ENCODE measurements at regions not wholly inside any gene's neighbourhood (a gene's known extent, or its start where the extent isn't known, plus 50 kb on each side); places are given as distances from the start of the nearest gene placed in this dataset.

DNA sequence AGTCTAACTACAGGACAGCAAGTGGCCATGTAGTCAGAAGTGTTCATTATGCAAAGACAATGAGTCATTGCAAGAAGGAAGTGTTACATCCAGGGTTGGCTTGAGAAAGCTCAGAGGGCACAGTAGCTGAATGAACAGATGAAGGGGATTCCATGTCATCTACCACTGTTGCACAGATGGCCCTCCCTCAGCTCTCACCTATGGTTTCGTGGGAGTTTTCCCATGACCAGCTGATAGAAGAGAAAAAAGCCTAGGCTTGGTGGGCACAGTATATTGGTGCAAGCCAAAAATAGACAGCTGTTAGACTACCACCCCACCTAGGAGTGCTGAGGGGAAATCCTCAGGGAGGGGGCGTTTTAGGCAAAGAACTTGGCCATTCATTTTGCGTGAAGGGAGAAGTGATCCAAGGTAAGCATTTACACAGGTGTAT is 217.0 kb downstream of the DMRT2 start:
- no peak for DNase-seq (ENCODE audit: low spot score)

DNA sequence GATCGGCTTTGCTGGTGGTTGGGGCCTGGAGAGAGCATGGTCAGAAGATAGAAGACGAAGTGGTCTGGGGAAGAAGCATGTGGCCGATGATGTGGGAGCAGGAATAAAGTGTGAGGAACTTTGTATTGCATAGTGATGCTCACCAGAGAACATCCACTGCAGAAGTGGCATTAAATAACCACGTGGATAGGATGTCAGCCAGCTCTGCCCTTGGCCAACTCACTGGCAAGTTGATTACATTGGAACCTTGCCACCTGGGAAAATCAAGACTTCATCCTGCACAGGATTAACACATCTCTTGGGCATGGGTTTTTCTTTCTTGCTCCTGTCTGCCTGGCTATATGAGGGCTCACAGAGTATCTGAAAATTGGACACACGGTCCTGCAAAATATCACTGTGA is 217.4 kb downstream of the DMRT2 start:
- DNase-seq (ENCODE audit: low spot score): no peak

GRCh38 chr9:1269533-1270315 is 219.6 kb downstream of the DMRT2 start:
- no peak for DNase-seq (ENCODE audit: low spot score)

GRCh38 chr9:1271367-1271766 is 221.2 kb downstream of the DMRT2 start:
- no peak for DNase-seq (ENCODE audit: low spot score)

DNA sequence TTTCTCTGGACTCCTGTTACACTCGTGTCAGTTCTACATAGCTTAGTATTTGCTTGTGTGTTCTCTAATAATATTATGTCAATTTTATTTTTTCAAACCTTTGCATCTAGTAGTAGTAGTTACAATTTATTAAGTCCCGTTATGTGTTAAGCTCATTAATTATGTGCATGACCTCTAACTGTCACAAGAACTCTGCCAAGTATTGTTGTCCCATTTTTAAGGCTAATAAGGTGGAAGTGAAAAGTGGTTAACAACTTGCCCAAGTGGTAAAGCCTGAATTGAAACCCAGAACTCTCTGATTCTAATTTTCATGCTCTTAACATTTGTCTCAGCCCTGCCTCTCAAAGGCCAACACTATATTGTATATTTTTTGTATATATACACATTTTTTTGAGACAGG is 221.6 kb downstream of the DMRT2 start:
- no peak for DNase-seq (ENCODE audit: low spot score)

- no peak for DNase-seq (ENCODE audit: low spot score)
Observed at GRCh38 chr9:1272488-1272887, 222.3 kb downstream of the DMRT2 start.

GRCh38 chr9:1273859-1274258 is 223.7 kb downstream of the DMRT2 start:
- DNase-seq (ENCODE audit: low spot score): no peak

DNA sequence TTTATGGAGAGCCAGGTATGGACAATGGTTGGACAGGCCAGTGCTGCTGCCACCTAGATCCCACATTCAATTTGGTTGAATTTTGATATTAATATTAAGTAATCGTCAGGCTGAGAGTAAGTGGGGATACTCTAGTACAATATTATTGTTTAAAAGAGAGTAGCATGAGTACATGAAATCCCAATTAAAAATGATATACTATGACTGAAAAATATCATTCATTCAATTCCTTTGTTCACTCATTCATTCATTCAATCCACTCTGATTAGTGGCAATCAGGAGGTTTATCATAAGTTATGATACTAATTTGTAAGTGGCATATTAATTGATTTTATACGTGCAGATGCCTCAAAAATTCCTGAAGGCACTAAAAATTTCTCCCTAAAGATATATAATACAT is 224.2 kb downstream of the DMRT2 start:
- DNase-seq (ENCODE audit: low spot score): no peak

GRCh38 chr9:1276474-1276873 is 226.3 kb downstream of the DMRT2 start:
- DNase-seq (ENCODE audit: low spot score): no peak

DNA sequence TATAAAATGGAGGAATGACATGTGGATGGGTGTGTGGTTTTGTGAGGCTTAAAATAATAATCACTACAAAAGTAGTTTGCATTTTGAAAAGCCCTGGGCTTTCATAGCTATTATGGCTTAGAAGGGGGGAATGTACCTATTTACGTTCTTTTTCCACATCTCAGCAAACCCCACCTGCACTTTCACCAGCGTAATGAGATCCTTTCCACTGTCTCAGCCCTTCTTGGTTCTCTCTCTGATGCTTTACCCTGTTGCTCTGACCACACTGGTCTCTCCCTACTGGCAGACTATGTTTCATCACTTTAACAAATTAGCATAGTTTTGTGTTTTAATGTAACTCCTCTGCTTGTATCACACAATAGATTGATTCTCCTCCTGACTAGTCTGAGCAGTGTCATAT is 234.6 kb downstream of the DMRT2 start:
- no peak for DNase-seq (ENCODE audit: low spot score)

GRCh38 chr9:1285526-1285925 is 235.4 kb downstream of the DMRT2 start:
- no peak for DNase-seq (ENCODE audit: low spot score)

DNA sequence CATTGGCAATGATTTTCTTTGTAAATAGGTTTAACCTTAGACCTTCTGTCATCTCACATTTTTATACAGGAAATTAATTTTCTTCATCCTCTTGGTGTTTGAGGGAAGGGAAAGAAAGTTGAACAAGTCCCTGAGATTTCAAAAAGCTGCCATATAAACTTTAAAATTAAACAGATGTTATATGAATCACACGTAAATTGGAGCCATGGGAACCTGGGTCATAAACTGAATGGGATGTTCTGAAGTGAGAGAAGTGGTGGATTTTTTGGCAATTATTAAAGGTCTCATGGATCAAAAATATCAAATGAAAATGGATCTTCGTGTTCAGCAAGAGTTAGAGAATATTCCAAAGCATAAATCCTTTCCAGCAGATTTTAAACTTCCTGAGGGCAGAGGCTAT is 242.2 kb downstream of the DMRT2 start:
- no peak for DNase-seq (ENCODE audit: low spot score)

DNA sequence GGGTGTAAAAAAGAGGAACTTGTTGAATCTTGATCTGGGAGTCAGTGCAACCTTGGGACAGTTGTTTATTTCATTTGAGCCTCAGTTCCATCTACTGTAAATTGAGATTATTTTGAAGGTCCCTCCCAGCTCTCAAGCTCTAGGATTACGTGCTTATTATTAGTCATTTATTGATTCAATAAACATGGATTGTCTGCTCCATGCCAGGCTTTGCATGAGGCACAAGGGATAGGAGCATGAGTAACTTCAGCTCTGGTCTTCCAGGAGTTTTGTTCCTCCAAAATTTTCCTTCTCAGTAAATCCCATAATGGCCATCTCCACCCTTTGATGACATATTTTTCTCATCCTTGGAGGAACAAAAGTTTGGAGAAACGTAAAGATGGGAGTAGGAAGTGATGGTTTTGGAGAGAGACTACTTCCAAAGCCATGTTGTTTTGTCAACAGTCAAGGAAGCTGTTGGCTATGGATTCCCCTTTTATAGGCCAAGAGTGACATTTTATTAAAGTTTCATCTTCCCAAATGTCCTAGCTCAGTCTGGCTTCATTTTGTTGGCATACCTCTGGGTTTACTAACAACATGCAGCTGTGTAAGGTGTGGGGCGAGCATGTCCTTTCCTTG is 244.6 kb downstream of the DMRT2 start:
- no peak for DNase-seq (ENCODE audit: low spot score)

- DNase-seq (ENCODE audit: low spot score): no peak
Observed at GRCh38 chr9:1296331-1296730, 246.2 kb downstream of the DMRT2 start.

DNA sequence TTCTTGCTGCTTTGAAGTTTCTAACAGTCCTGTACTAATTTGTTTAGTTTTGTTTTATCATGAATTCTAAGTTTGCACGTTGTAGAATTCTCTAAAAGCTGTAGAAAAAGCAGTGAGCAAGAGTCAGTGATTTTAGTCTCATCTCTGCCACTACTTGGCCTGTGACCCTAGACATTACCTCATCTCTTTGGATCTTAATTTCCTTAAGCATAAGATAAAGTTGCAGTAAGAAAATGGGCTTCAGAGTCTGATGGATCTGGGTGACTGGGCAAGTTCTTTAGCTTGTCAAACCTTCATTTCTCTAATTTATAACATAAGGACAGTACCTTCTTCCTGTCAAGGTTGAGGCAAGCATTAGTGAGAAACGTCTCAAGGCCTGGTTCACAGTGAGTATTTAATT is 247.9 kb downstream of the DMRT2 start:
- no peak for DNase-seq (ENCODE audit: low spot score)

DNA sequence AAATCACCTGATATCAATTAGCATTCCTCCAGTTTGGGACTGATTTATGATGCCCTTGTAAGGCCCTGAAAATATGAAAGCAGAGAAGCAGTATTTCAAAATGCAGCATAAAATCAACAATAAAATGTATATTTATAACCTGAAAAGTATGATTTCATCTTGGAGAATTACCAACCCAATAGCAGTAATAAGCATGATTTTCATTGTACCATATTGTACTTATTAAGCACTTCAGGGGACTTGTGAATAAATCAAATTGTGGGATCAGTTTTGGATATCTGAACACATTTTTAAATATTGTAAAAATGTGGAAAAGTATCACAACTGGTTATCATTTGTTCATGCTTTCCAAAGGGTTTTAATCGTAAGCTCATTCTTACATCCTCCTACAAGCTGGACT is 250.8 kb downstream of the DMRT2 start:
- DNase-seq (ENCODE audit: low spot score): no peak

- no peak for DNase-seq (ENCODE audit: low spot score)
Observed at GRCh38 chr9:1303932-1304331, 253.8 kb downstream of the DMRT2 start.

GRCh38 chr9:1311462-1312042 is 261.4 kb downstream of the DMRT2 start:
- no peak for DNase-seq (ENCODE audit: low spot score)

- DNase-seq (ENCODE audit: low spot score): no peak
Observed at GRCh38 chr9:1319436-1319835, 269.3 kb downstream of the DMRT2 start.

- no peak for DNase-seq (ENCODE audit: low spot score)
Observed at GRCh38 chr9:1320051-1320557, 269.9 kb downstream of the DMRT2 start.

DNA sequence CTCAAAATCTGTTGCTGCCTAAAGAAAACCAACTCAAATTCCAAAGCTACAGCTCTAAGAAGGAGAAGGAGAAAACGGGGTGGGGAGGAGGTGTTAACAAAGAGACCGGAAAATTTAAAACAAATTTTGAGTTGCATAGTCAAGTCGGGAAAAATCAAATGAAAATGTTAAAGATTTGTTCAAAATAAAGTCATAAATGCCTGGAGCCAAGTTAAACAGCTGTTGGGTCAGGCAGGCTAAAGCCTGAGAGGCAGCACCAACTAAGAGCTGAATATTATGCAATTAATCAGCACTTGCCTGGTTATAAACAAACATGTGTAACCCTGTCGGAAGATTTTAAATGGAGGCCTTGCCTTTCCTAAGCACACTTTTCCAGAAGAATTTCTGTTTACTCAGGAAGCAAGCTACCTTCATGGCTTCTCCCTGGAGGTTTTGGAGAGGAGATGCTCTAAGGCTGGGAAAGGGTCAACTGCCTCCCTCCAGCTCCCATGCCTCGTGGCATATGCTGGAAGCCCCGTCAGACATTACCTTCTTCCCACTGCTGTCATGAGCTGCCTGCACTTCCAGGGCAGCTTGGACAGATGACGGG is 270.5 kb downstream of the DMRT2 start:
- DNase-seq (ENCODE audit: low spot score): no peak

DNA sequence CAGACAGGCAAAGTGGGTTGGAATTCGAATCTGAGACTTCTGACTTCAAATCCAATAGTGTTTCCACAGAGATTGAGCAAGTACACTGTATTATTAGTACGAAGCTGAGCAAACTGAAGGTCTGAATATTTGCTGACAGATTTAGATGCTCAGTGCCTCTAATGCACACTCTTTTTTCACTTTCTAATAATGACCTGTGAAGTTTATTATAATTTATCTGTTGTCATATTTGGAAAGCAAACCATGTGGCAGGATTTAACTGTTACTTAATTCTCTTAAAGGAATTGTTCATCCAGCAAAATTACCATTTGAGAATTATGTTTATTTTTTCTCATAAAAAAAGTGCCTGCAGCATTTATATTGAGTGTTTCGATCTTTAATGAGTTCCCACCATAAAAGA is 277.3 kb downstream of the DMRT2 start:
- DNase-seq (ENCODE audit: low spot score): no peak

DNA sequence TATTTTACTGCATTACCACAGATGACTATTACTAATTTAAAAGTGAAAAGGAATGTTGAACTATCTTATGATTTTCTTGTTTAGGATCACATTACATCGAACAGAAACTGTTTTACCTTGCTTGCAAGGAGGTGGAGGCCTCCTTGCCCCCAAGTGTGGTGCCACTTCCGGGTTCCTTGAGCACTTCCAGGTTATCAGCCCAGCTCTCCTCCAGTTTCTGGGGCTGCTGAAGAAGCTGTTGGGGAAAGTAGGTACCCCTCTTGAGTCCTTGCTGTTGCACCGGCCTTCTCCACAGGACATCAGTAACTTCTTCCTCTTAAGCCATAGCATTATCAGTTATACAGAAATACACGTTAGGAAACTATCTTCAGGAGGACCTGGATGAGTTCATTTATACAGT is 278.2 kb downstream of the DMRT2 start:
- no peak for DNase-seq (ENCODE audit: low spot score)
